HepG2 (cell line): ENCODE measurements at regions not wholly inside any gene's neighbourhood (a gene's known extent, or its start where the extent isn't known, plus 50 kb on each side); places are given as distances from the start of the nearest gene placed in this dataset.

ENCODE experiments used
- ATAC-seq: fragments of 200-7000 bp; cut with Tn5 transposase; 3 replicates; pipeline ENCODE4 v1.9.1; 2020; ENCODE audit warnings: mild to moderate bottlenecking, moderate library complexity
- BruUV-seq: library from RNA; stranded (reverse); fragments of 400-500 nt; replicated peaks from 2 replicates; lab custom pipeline; 2021; lab: Mats Ljungman, UMichigan
- CTCF ChIA-PET: fragments of 300-600 bp; formaldehyde crosslinking; extraction: SDS; loops from one replicate; lab custom pipeline; 2021; ENCODE audit warnings: low total read pairs, inconsistent platforms, low intra/inter-chr PET ratio; lab: Yijun Ruan, JAX
- POLR2A ChIA-PET: fragments of 350-600 bp; sonication (Branson Sonifier 250); formaldehyde crosslinking; loops from one replicate; lab custom pipeline; 2020; ENCODE audit warnings: antibody characterized with exemption, inconsistent platforms; lab: Yijun Ruan, JAX
- DNase-seq: peaks from one replicate; pipeline ENCODE4 v3.0.0-alpha.2; 2015; ENCODE audit warnings: low spot score
- FAIRE-seq: peaks from 3 replicates; lab custom pipeline; 2011; peaks lifted over from hg19 to GRCh38; lab: Jason Lieb, UNC
- H2AFZ ChIP-seq: one replicate; pipeline ENCODE4 v1.6.1; 2011; ENCODE audit warnings: low read length, inconsistent platforms
- H3K27ac ChIP-seq: fragments of 300-600 bp; 3 replicates; pipeline ENCODE4 v1.8.0; 2011; ENCODE audit warnings: mixed run types, mild to moderate bottlenecking, mixed read lengths, low read length, inconsistent platforms; ENCODE audit not compliant: insufficient read depth; ENCODE audit errors: extremely low read length
- H3K27me3 ChIP-seq, 2 experiments: fragments of 200-600 bp in 1 of 2; 2 replicates in 1 of 2; 3 replicates in 1 of 2; pipeline versions ENCODE4 v1.6.0 to v1.8.0; 2011; ENCODE audit warnings: low read length in 2 of 2, mild to moderate bottlenecking in 2 of 2, moderate library complexity in 2 of 2, inconsistent platforms in 1 of 2; ENCODE audit not compliant: insufficient read depth in 2 of 2, control insufficient read depth in 1 of 2
- H3K36me3 ChIP-seq, 2 experiments: fragments of 200-600 bp in 1 of 2; replicated peaks in 1 of 2; 2 replicates in 1 of 2; 3 replicates in 1 of 2; pipeline versions ENCODE4 v1.5.1 to v1.8.0; 2011; ENCODE audit warnings: low read length in 2 of 2, inconsistent platforms in 1 of 2; ENCODE audit not compliant: insufficient read depth in 2 of 2, control insufficient read depth in 1 of 2
- H3K4me1 ChIP-seq: 2 replicates; pipeline ENCODE4 v1.5.1; 2012; ENCODE audit warnings: low read length, inconsistent platforms; ENCODE audit not compliant: insufficient read depth
- H3K4me2 ChIP-seq: 2 replicates; pipeline ENCODE4 v1.6.0; 2011; ENCODE audit warnings: low read depth, low read length, inconsistent platforms
- H3K4me3 ChIP-seq, 3 experiments: fragments of 200-600 bp in 1 of 3; sonication (generic), shearing (Covaris generic) in 1 of 3; replicated peaks in 1 of 3; 2 replicates each; pipeline ENCODE4 v1.5.1; 2011 to 2016; ENCODE audit warnings: low read length in 3 of 3, inconsistent platforms in 2 of 3, low read depth in 2 of 3, mild to moderate bottlenecking in 2 of 3, control low read depth in 1 of 3, mixed read lengths in 1 of 3; ENCODE audit not compliant: insufficient read depth in 1 of 3
- H3K79me2 ChIP-seq: one replicate; pipeline ENCODE4 v1.6.1; 2011; ENCODE audit warnings: low read length, inconsistent platforms; ENCODE audit not compliant: insufficient read depth
- H3K9ac ChIP-seq: 2 replicates; pipeline ENCODE4 v1.6.0; 2011; ENCODE audit warnings: mild to moderate bottlenecking, low read depth, low read length, inconsistent platforms; ENCODE audit not compliant: insufficient read depth
- H3K9me3 ChIP-seq: 2 replicates; pipeline ENCODE4 v1.5.1; 2012; ENCODE audit warnings: mild to moderate bottlenecking, low read length
- H4K20me1 ChIP-seq: 2 replicates; pipeline ENCODE4 v1.6.0; 2011; ENCODE audit warnings: inconsistent platforms, mild to moderate bottlenecking, low read length, moderate library complexity; ENCODE audit not compliant: insufficient read depth
- ARNTL ChIP-seq: sonication (generic); formaldehyde crosslinking; IDR thresholded peaks from 2 replicates; pipeline ENCODE4 v1.4.0; 2020; ENCODE audit warnings: mild to moderate bottlenecking, missing genetic modification reagents
- BRCA1 ChIP-seq: sonication (generic); formaldehyde crosslinking; IDR thresholded peaks from 2 replicates; pipeline ENCODE4 v1.4.0; 2020; ENCODE audit warnings: missing genetic modification reagents
- CBX1 ChIP-seq: IDR thresholded peaks from one replicate; pipeline ENCODE4 v1.6.1; 2016; ENCODE audit warnings: antibody characterized with exemption, low read depth
- KLF9 ChIP-seq: IDR thresholded peaks from 2 replicates; pipeline ENCODE4 v1.6.1; 2016; ENCODE audit warnings: low read depth
- MBNL3 ChIP-seq: fragments of 250-450 bp; sonication (Bioruptor Pico); conservative IDR thresholded peaks from 2 replicates; pipeline ENCODE4 v1.8.0; 2022; ENCODE audit warnings: mild to moderate bottlenecking, inconsistent platforms
- NCOA5 ChIP-seq: sonication (generic); formaldehyde crosslinking; IDR thresholded peaks from 2 replicates; pipeline ENCODE4 v1.4.0; 2020; ENCODE audit warnings: missing genetic modification reagents
- NFKBIZ ChIP-seq: IDR thresholded peaks from 2 replicates; pipeline ENCODE4 v1.6.1; 2018; ENCODE audit warnings: missing genetic modification reagents, missing compliant biosample characterization
- NR3C1 ChIP-seq: sonication (generic); formaldehyde crosslinking; IDR thresholded peaks from 2 replicates; pipeline ENCODE4 v1.4.0; 2020; ENCODE audit warnings: missing genetic modification reagents
- ZFP36L2 ChIP-seq: sonication (generic); formaldehyde crosslinking; IDR thresholded peaks from 2 replicates; pipeline ENCODE4 v1.4.0; 2020; ENCODE audit warnings: missing genetic modification reagents
- ZNF407 ChIP-seq: sonication (generic); formaldehyde crosslinking; IDR thresholded peaks from one replicate; pipeline ENCODE4 v1.5.1; 2020; ENCODE audit warnings: mild to moderate bottlenecking, missing genetic modification reagents; ENCODE audit errors: not compliant biosample characterization
- ZNF775 ChIP-seq: sonication (generic); formaldehyde crosslinking; IDR thresholded peaks from 2 replicates; pipeline ENCODE4 v1.4.0; 2020; ENCODE audit warnings: missing genetic modification reagents, mild to moderate bottlenecking, moderate library complexity, borderline replicate concordance
- ZNF776 ChIP-seq: sonication (generic); formaldehyde crosslinking; IDR thresholded peaks from 2 replicates; pipeline ENCODE4 v1.4.0; 2020; ENCODE audit warnings: mild to moderate bottlenecking, missing genetic modification reagents
- WGBS: methylation state at CpG from one replicate; pipeline ENCODE4 v1.1.6; 2017; ENCODE audit warnings: low lambda C conversion rate; 5-methylcytosine and 5-hydroxymethylcytosine counted together
- in situ Hi-C: cut with HindIII; loops from 2 replicates; pipeline ENCODE4 v1.10.0; 2017; ENCODE audit warnings: low pct_unique_long_range_greater_than_20kb; ENCODE audit not compliant: extremely low pct_ligation_motif_present
- intact Hi-C: fragments of 100-400 bp; cut with micrococcal nuclease; formaldehyde crosslinking; loops from one replicate; pipeline ENCODE4 v1.10.0; 2022; ENCODE audit not compliant: unreplicated experiment

- H3K27ac ChIP-seq = no peak overlapping the region
- no peaks in the 10 kb centered on the region for H3K79me2 ChIP-seq
- DNase-seq (no peak), FAIRE-seq (no peak), ATAC-seq (no peak)
- no TSS peak for BruUV-seq
- no peaks in the 10 kb centered on the region for H3K4me1 ChIP-seq
- ChIA-PET POLR2A (no interaction called here), CTCF (no interaction called here)
- H3K9ac ChIP-seq = no peak overlapping the region
- no peak overlapping the region for H2AFZ ChIP-seq
- H3K36me3 ChIP-seq = no peaks in the 10 kb centered on the region
- no peak overlapping the region for H3K4me2 ChIP-seq
- no peaks in the 10 kb centered on the region for H3K9me3 ChIP-seq
- WGBS = 0% methylated on average over 2 of the region's 2 CpGs
- H4K20me1 ChIP-seq = no peaks in the 10 kb centered on the region
- H3K4me3 ChIP-seq = no peak overlapping the region
- intact Hi-C loops = no loop called here
- TF ChIP-seq BRCA1 = no peak
- TF ChIP-seq NR3C1 (CRISPR knock-in tag) = no peak
- TF ChIP-seq KLF9 (CRISPR knock-in tag) = no peak
- no peak for TF ChIP-seq MBNL3
- TF ChIP-seq ZNF776 (CRISPR knock-in tag) = no peak
- no peak for TF ChIP-seq CBX1
- no peak for TF ChIP-seq ARNTL
- TF ChIP-seq ZNF775 (CRISPR knock-in tag) = no peak
- TF ChIP-seq ZFP36L2 (CRISPR knock-in tag) = no peak
- TF ChIP-seq, all 625 proteins: peak for 0
- H3K27me3 ChIP-seq = no peaks in the 10 kb centered on the region
- in situ Hi-C loops = no loop called here
Observed at GRCh38 chr10:83819609-83820008, 319.7 kb upstream of the GHITM start.

- Histone ChIP-seq H2AFZ (no peak overlapping the region), H3K4me3 (no peak overlapping the region), H3K4me1 (no peaks in the 10 kb centered on the region), H3K9me3 (no peaks in the 10 kb centered on the region), H3K4me2 (no peak overlapping the region), H3K27me3 (no peaks in the 10 kb centered on the region), H3K79me2 (no peaks in the 10 kb centered on the region), H4K20me1 (no peaks in the 10 kb centered on the region), H3K27ac (no peak overlapping the region), H3K9ac (no peak overlapping the region), H3K36me3 (no peaks in the 10 kb centered on the region)
- intact Hi-C loops = no loop called here
- ChIA-PET CTCF (no interaction called here), POLR2A (no interaction called here)
- no TSS peak for BruUV-seq
- no peak for ATAC-seq
- no peak for DNase-seq
- no peak for FAIRE-seq
- WGBS = 1% methylated on average over 3 of the region's 3 CpGs
- in situ Hi-C loops = no loop called here
- TF ChIP-seq ZNF407 (CRISPR knock-in tag) = no peak
- TF ChIP-seq NCOA5 (CRISPR knock-in tag) = no peak
- TF ChIP-seq NFKBIZ = no peak
Observed at GRCh38 chr10:83820033-83820432, 319.3 kb upstream of the GHITM start.
